T47D (cell line): ENCODE measurements at regions not wholly inside any gene's neighbourhood (a gene's known extent, or its start where the extent isn't known, plus 50 kb on each side); places are given as distances from the start of the nearest gene placed in this dataset.

Experiments
- DNase-seq, 2 experiments: peaks; one replicate each; pipeline versions ENCODE4 v3.0.0 to v3.0.0-alpha.2; 2011 to 2012; ENCODE audit warnings: low read depth in 1 of 2, low spot score in 1 of 2
- JUND ChIP-seq: IDR thresholded peaks from 2 replicates; pipeline ENCODE4 v1.6.1; 2012; ENCODE audit warnings: low read depth
- in situ Hi-C: cut with HindIII; loops from 2 replicates; pipeline ENCODE4 v1.10.0; 2016; ENCODE audit warnings: low sequenced_read_pairs, low pct_unique_long_range_greater_than_20kb

DNA sequence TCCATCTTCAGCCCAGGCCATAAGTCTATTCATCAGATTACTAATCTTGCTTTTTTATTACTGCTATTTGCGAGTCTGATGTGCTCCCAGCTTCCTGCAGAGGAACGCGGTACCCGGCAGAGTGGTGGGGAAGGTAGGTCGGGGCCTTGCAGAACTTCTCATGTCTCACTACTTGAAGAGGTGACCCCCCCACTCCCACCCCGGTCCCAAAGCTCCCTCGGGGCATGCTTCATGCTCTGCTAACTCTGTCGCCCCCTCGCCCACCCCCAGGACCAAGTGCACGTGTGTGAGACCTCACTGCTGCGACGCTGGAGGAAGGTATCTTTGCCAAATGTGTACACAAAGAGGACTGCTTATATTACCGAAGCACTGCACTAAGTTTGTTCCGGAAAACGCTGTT is 129.4 kb upstream of the RAB12 start:
- DNase-seq = no peak
- in situ Hi-C loops = no loop called here
- no peak for TF ChIP-seq JUND

DNA sequence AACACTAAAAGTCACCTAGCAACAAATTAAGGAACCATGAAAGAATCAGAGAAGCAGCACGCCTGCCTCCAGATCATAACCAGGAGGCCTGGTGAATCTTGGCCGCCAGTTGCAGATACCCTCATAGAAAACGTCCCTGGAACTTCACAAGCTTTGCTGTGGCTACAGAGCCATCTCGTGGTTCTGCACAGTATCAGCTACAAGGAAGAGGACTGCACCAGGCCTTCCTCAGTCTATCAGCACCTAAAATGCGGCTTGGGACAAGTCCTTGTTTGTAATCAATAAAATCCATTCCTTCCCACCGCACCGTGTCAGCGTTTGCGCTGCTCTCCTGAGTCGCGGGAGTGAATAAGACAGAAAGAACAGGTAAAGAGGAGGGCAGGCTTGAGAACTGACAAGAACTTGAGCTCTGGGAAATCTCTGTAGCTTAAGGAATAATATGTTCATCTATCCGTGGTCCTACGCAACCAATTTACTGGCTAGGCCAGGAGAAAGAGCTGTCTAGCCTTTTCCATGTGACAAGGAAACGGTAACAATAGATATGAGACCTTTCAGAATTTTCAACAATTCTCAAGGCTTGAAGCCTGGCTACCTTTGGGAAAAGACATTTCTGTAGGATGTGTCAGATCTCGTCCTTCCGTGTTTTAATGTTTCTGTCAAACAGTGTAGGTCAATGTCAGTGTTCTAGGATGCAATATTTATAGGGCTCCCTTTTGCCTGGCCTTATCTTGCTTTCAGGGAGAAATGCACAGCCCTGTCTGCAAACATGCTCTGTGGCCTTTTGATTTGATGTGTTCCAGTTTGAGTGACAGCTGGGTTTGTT is 128.5 kb upstream of the RAB12 start:
- peak; percentile 19 to 54 for DNase-seq
- no peak for TF ChIP-seq JUND
- in situ Hi-C loops = no loop called here

DNA sequence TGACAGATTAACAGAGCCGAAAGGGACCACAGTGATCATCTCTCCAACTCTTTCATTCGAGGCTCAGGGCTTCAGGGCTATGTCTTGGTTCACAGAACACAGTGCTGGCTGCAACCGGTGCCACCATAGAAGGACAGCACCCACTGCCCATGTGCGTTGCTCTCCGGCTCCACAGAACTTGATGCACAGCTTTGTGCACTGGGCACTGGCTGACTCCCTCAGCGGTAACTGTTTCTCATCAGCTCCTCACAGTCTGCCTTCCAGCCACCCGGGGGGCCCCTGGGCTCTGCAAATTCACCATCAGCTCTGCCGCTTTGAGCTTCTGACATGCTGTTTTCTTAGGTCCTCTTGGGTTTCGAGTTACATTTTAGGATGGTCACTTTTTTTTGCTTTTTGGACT is 124.3 kb upstream of the RAB12 start:
- DNase-seq = no peak
- in situ Hi-C loops = no loop called here
- TF ChIP-seq JUND = no peak

DNA sequence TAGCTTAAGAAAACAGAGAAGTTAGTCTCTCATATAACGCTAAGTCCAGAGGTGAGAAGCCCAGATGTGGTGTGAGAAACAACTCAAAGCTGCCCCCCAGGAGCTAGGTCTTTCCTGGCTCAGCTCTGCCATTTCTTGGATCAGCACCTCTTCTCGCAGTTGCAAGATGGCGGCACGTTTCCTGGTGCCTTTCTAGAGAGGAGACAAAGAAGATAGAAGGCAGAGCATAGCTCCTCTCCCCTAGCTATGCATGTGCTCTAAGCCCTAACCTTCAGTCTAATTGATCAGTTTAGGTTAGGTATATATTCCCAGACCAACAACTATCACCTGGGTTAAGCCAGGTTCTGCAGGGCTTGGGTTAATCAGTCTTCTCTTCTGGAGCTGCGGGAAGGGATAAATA is 119.5 kb upstream of the RAB12 start:
- in situ Hi-C loops = no loop called here
- DNase-seq = no peak
- no peak for TF ChIP-seq JUND

DNA sequence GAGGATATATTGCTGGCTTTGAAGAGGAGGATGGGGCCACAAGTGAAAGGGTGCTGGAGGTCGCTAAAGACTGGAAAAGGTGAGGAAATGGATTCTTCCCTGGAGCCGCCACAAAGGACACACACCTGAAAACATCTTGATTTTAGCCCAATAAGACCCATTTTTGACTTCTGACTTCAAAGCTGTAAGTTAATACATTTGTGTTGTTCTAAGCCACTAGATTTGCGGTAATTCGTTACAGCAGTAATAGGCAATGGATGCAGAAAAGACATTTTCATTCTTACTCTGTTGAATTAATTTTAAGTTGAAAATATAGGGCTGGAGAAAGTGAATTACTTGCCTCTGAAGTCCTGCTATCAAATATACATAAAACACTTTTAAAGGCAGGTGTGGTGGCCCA is 117.7 kb upstream of the RAB12 start:
- no peak for DNase-seq
- in situ Hi-C loops = no loop called here
- no peak for TF ChIP-seq JUND

DNA sequence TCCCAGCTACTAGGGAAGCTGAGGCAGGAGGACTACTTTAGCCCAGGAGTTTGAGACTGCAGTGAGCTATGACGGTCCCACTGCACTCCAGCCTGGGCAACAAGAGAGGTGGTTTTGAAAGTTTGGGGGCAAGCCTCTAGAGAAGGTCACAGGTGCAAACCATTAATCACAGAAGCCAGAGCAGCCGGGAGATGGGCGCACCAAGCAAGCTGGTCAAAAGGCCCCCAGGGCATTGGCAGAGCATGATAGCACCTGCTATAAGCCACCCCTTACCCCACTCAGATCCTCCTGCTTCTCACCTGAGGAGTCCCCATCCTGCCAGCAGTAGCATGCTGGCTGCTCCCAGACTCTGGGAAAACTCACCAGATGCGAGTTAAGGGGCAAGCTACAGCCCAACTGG is 116.1 kb upstream of the RAB12 start:
- no peak for TF ChIP-seq JUND
- in situ Hi-C loops = no loop called here
- DNase-seq = no peak

DNA sequence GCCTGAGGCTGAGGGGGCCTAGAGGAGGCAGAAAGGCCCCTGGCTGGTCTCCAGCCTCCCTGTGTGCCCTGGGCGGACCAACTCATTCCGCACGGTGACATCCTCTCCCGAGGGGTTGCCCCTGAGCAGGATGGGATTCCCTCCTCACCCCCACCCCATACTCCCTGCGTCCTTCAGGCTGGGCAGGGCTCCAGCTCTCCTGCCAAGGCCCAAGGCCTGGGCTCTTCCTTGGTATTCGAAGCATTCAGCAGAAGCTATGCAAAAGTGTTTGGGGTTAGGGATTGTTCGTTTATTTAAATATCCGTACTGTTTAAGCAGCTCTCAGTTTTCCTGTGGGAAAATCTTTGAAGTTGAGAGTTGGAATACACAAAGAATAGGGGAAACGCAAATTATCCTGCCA is 113.1 kb upstream of the RAB12 start:
- peak in 1 of 2 experiments; percentile 9 for DNase-seq

DNA sequence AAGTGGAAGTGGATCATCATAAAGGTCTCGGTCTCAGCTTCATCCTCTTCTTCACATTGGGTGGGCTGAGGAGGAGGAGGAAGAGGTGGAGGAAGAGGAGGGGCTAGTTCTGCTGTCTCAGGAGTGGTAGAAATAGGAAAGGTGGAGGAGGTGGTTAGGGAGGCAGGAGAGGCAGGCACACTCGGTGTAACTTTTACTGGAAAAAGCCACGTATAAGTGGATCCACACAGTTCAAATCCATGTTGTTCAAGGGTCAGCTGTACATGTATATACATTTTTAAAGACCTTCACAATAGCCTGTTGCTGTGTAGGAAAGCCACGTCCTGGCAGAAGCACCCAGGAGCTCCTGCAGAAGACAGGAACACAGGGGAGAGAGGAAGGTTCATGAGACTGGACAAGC is 110.3 kb upstream of the RAB12 start:
- in situ Hi-C loops = no loop called here
- DNase-seq = no peak
- no peak for TF ChIP-seq JUND

More for the DNA sequence above, 113.1 kb upstream of the RAB12 start:
- no peak for TF ChIP-seq JUND
- in situ Hi-C loops = no loop called here

DNA sequence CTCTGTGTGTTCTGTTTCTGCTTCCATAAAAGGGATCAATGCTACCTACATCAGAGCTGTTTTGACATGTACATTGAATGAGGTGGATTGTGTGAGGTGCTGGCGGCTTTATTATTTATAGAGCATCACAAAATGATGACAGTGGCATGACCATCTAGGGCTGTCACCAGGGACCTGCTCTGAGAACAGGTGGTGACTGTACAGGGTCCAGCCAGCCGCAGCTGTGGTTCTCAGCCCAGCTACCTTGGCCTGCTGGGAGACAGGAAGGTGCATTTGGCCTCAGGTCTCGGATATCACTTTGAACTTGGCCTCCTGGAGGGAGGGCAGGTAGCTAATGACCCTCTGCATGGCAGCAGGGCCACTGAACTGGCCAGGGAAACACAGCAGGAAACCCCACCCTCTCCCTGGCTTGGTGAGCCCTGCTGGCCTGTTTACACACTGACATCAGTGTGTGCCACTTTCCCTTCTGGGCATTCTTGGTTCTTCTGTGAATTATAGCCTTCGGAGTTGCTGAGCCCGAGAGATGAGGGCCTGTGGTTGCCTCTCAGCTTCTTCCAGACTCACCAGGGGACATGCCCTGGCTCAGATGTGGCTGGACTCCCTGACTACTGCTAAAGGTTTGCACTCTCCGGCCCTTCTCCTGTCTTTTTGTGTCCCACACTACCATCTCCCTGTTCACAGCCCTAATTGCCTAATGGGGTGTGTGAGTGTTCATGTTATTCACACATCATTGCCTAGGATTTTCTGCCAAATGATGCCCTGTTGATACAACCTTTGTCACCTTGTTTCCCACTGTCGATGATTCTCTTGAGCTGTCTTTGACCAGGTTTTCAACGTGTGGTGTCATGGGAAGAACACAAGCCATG is 109.2 kb upstream of the RAB12 start:
- no peak for TF ChIP-seq JUND
- in situ Hi-C loops = no loop called here
- peak in 1 of 2 experiments; percentile 16 for DNase-seq

DNA sequence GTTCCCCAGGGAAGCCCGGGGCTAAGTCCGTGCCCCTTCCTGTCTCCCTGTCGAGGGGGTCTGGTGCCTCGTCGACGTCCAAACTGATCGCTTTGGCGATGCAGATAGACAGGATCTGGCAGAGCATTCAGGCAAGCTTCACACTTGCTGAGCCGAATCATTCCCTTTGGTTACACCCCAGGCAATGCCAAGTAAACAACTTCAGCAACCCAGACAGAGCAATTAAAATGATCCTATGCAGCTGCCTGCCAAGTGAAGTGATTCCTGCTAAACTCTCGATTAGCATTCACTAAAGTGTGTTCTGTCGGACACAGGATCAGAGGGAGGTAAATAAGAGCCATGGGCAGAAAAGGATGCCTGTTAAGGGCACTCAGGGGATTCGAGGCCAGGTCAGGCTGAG is 108.2 kb upstream of the RAB12 start:
- peak in 1 of 2 experiments; percentile 13 for DNase-seq
- TF ChIP-seq JUND = no peak
- in situ Hi-C loops = no loop called here

DNA sequence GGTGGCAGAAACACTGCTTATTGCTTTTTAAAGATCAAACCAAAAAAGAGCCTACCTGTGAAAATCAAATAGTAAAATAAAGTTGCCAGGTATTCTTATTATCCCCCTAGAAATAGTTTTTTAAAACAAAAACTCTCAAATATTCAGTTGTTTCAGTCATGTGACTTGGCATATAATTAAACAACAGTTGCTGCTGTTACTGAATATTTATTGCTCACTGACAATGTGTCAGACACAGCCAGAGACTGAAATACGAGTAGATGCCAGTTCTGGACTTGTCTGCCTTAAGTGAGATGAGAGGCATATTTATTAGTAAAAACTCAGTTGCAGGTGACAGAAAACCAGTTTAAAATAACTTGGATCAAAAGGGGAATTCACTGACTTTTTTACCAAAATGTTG is 106.0 kb upstream of the RAB12 start:
- no peak for DNase-seq
- in situ Hi-C loops = no loop called here

DNA sequence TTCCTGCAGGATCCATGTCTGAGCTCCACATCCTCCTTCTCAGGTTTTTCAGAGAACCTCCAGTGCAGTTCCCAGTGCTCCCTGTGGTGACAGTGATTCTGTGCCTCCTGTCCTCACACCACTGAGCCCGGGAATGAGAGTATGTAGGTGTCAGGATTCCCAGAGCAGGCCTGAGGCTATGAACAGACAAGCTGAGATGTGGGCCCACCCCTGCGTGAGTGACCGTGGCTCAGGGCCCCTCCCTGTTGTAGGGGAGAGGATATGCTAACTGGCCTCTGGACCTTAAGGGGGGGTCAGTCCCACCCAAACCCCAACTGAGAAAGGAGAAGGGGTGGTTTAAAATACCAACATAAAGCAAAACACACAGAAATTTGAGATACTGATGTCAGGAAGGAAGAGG is 104.8 kb upstream of the RAB12 start:
- in situ Hi-C loops = no loop called here
- no peak for TF ChIP-seq JUND
- DNase-seq = no peak

More for the DNA sequence above, 106.0 kb upstream of the RAB12 start:
- TF ChIP-seq JUND = no peak

DNA sequence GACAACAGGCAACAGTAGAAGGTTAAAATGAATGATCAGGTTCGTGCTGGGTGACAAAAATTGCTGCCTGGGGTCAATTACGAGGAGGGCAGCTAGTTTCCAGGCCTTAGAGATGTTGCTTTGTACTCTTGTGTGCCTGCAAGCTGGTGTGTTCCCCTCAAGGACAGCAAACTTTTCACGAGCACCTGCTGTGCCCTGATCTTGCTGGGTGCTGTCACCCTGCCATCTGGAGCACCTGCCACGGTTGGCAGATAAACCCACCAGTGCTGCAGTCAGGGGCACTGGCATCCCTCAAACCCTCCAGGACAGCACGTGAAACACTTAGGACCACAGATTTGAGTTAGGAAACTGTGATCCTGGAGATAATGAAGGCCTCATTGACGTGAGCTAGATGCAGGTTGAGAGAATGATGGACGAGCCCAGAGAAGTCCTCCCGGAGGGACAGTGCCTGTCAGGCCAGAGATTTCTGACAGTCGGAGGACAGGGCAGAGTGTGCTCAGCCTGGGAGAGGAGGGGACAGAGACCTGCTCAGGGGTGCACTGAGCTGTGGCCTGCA is 104.3 kb upstream of the RAB12 start:
- in situ Hi-C loops = no loop called here
- no peak for DNase-seq
- no peak for TF ChIP-seq JUND
